LNCAP (cell line): ENCODE measurements at regions not wholly inside any gene's neighbourhood (a gene's known extent, or its start where the extent isn't known, plus 50 kb on each side); places are given as distances from the start of the nearest gene placed in this dataset.

Experiments used
- CTCF ChIP-seq: fragments of 450-650 bp; IDR thresholded peaks from 2 replicates; pipeline ENCODE4 v1.5.1; 2017; ENCODE audit warnings: mild to moderate bottlenecking

- no peak for TF ChIP-seq CTCF
Observed at GRCh38 chr2:176813156-176813555, 399.4 kb upstream of the HNRNPA3 start.

- no peak for TF ChIP-seq CTCF
Observed at GRCh38 chr2:176813621-176814049, 399.0 kb upstream of the HNRNPA3 start.

GRCh38 chr2:176814274-176814673 lies 398.3 kb upstream of the HNRNPA3 start:
- no peak for TF ChIP-seq CTCF

GRCh38 chr2:176814740-176815367 lies 397.7 kb upstream of the HNRNPA3 start:
- TF ChIP-seq CTCF: peak; percentile 50

- no peak; the same call in 1 of the 2 replicates for TF ChIP-seq CTCF
Observed at GRCh38 chr2:176817061-176817565, 395.5 kb upstream of the HNRNPA3 start.

GRCh38 chr2:176818076-176818475 lies 394.5 kb upstream of the HNRNPA3 start:
- no peak for TF ChIP-seq CTCF

- no peak for TF ChIP-seq CTCF
Observed at GRCh38 chr2:176818617-176819016, 394.0 kb upstream of the HNRNPA3 start.

GRCh38 chr2:176819306-176819705 lies 393.3 kb upstream of the HNRNPA3 start:
- TF ChIP-seq CTCF: no peak
